Stimulated activated CD4-positive, alpha-beta T cell treated with anti-CD3 and anti-CD28 coated beads, TNF-alpha, amount 100 ng/mL, for 24 hours (primary cell): ENCODE measurements at regions not wholly inside any gene's neighbourhood (a gene's known extent, or its start where the extent isn't known, plus 50 kb on each side); places are given as distances from the start of the nearest gene placed in this dataset.

Experiments
- DNase-seq, 3 experiments: peaks; one replicate each; pipeline ENCODE4 v3.0.0-alpha.2; 2020; ENCODE audit warnings: low read depth in 3 of 3

- no peak for DNase-seq
Observed at GRCh38 chr15:95556866-95557225, 773.7 kb upstream of the NR2F2 start.

GRCh38 chr15:95557226-95558046 lies 773.1 kb upstream of the NR2F2 start:
- peak in 1 of 3 experiments; percentile 6 for DNase-seq

GRCh38 chr15:95558131-95558530 lies 772.4 kb upstream of the NR2F2 start:
- DNase-seq, result no peak

- no peak for DNase-seq
Observed at GRCh38 chr15:95558916-95559315, 771.6 kb upstream of the NR2F2 start.

GRCh38 chr15:95559875-95560394 lies 770.6 kb upstream of the NR2F2 start:
- DNase-seq, result no peak

- DNase-seq, result no peak
Observed at GRCh38 chr15:95561463-95561862, 769.0 kb upstream of the NR2F2 start.

- no peak for DNase-seq
Observed at GRCh38 chr15:95563634-95564033, 766.9 kb upstream of the NR2F2 start.

GRCh38 chr15:95565016-95565600 lies 765.4 kb upstream of the NR2F2 start:
- DNase-seq, result no peak

- no peak for DNase-seq
Observed at GRCh38 chr15:95565690-95566089, 764.8 kb upstream of the NR2F2 start.

GRCh38 chr15:95567686-95568085 lies 762.8 kb upstream of the NR2F2 start:
- no peak for DNase-seq

- DNase-seq, result no peak
Observed at GRCh38 chr15:95574053-95574452, 756.4 kb upstream of the NR2F2 start.

- DNase-seq, result no peak
Observed at GRCh38 chr15:95577927-95578326, 752.6 kb upstream of the NR2F2 start.

GRCh38 chr15:95580121-95580520 lies 750.4 kb upstream of the NR2F2 start:
- DNase-seq, result no peak

GRCh38 chr15:95581595-95581994 lies 748.9 kb upstream of the NR2F2 start:
- no peak for DNase-seq

GRCh38 chr15:95584088-95584487 lies 746.4 kb upstream of the NR2F2 start:
- DNase-seq, result no peak

GRCh38 chr15:95588056-95588455 lies 742.4 kb upstream of the NR2F2 start:
- DNase-seq, result no peak

GRCh38 chr15:95590533-95591044 lies 739.9 kb upstream of the NR2F2 start:
- no peak for DNase-seq

GRCh38 chr15:95591270-95591669 lies 739.2 kb upstream of the NR2F2 start:
- DNase-seq, result no peak

- no peak for DNase-seq
Observed at GRCh38 chr15:95591886-95592285, 738.6 kb upstream of the NR2F2 start.

GRCh38 chr15:95594496-95594895 lies 736.0 kb upstream of the NR2F2 start:
- no peak for DNase-seq

GRCh38 chr15:95595759-95596158 lies 734.7 kb upstream of the NR2F2 start:
- no peak for DNase-seq

- DNase-seq, result no peak
Observed at GRCh38 chr15:95596496-95596895, 734.0 kb upstream of the NR2F2 start.

- DNase-seq, result no peak
Observed at GRCh38 chr15:95598251-95598855, 732.1 kb upstream of the NR2F2 start.
